Kidney glomerular epithelial cell (primary cell): ENCODE measurements at regions not wholly inside any gene's neighbourhood (a gene's known extent, or its start where the extent isn't known, plus 50 kb on each side); places are given as distances from the start of the nearest gene placed in this dataset.
"Not testable (repeated sequence)": the region's sequence is repeated elsewhere in the genome, so short reads cannot be mapped to it uniquely, and the experiment has no call there.

ENCODE experiments used
- DNase-seq: peaks from one replicate; lab custom pipeline; 2025; lab: John Stamatoyannopoulos, UW

- DNase-seq: no peak
Observed at GRCh38 chr18:27579364-27579763, 394.3 kb upstream of the CHST9 start.

- no peak for DNase-seq
Observed at GRCh38 chr18:27577752-27578151, 392.6 kb upstream of the CHST9 start.

GRCh38 chr18:27577265-27577664 is 392.2 kb upstream of the CHST9 start:
- no peak for DNase-seq

GRCh38 chr18:27567434-27567833 is 382.3 kb upstream of the CHST9 start:
- DNase-seq: no peak

- DNase-seq: no peak
Observed at GRCh38 chr18:27564066-27564465, 379.0 kb upstream of the CHST9 start.

GRCh38 chr18:27558388-27559155 is 373.5 kb upstream of the CHST9 start:
- DNase-seq: no peak

GRCh38 chr18:27556741-27557140 is 371.6 kb upstream of the CHST9 start:
- DNase-seq: no peak

- no peak for DNase-seq
Observed at GRCh38 chr18:27549335-27550039, 364.4 kb upstream of the CHST9 start.

- DNase-seq: no peak
Observed at GRCh38 chr18:27546991-27547390, 361.9 kb upstream of the CHST9 start.

GRCh38 chr18:27544206-27544605 is 359.1 kb upstream of the CHST9 start:
- DNase-seq: peak; percentile 23

GRCh38 chr18:27541293-27541692 is 356.2 kb upstream of the CHST9 start:
- DNase-seq: no peak

- peak; percentile 34 for DNase-seq
Observed at GRCh38 chr18:27540111-27540510, 355.0 kb upstream of the CHST9 start.

GRCh38 chr18:27528925-27529521 is 343.9 kb upstream of the CHST9 start:
- DNase-seq: no peak

GRCh38 chr18:27527856-27528255 is 342.7 kb upstream of the CHST9 start:
- DNase-seq: no peak

GRCh38 chr18:27520401-27520800 is 335.3 kb upstream of the CHST9 start:
- DNase-seq: no peak

- DNase-seq: not testable (repeated sequence)
Observed at GRCh38 chr18:27510036-27510633, 325.0 kb upstream of the CHST9 start.

- no peak for DNase-seq
Observed at GRCh38 chr18:27501671-27502070, 316.6 kb upstream of the CHST9 start.

GRCh38 chr18:27500531-27500930 is 315.4 kb upstream of the CHST9 start:
- no peak for DNase-seq

- no peak for DNase-seq
Observed at GRCh38 chr18:27497246-27497645, 312.1 kb upstream of the CHST9 start.

- DNase-seq: no peak
Observed at GRCh38 chr18:27493182-27493581, 308.1 kb upstream of the CHST9 start.

GRCh38 chr18:27491772-27492171 is 306.7 kb upstream of the CHST9 start:
- no peak for DNase-seq

GRCh38 chr18:27483276-27483675 is 298.2 kb upstream of the CHST9 start:
- DNase-seq: no peak

- DNase-seq: peak; percentile 22
Observed at GRCh38 chr18:27478459-27478858, 293.4 kb upstream of the CHST9 start.
